Right kidney (tissue), 1 donor: ENCODE measurements at regions not wholly inside any gene's neighbourhood (a gene's known extent, or its start where the extent isn't known, plus 50 kb on each side); places are given as distances from the start of the nearest gene placed in this dataset.
"Not testable (repeated sequence)": the region's sequence is repeated elsewhere in the genome, so short reads cannot be mapped to it uniquely, and the experiment has no call there.

Source experiments
- DNase-seq: peaks from one replicate; pipeline ENCODE4 v3.0.0-alpha.2; 2016

- DNase-seq, result no peak
Measured at GRCh38 chr12:46546634-46547273, 174.2 kb upstream of the SLC38A2 start.

- not testable (repeated sequence) for DNase-seq
Measured at GRCh38 chr12:46543378-46543795, 170.8 kb upstream of the SLC38A2 start.

- DNase-seq, result no peak
Measured at GRCh38 chr12:46538976-46539375, 166.4 kb upstream of the SLC38A2 start.

DNA sequence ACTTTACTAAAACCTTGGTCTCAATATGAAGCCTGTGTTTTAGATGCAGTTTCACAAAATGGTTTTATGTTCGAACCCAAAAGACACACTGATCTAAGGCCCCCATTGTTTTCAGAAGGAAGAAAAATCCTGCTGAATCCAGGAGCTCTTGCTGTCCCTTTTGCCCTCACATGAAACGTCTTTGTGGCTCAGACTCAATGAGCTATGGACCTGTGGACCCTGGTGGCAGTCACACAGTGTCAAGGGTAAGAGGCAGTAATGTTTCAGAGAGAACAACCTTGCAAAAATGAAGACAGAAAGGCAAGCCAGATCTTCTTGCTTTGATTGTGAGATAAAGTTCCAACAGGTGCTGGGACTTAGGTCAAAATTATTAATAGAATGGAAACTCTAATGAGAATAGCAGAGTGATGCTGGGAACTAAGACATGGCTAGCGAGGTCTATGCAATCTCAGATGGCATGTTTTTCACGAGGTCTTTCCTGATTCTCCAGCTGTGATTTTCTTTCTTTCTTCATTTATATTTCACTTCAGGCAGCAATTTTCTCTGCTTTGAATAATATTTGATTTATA lies 164.9 kb upstream of the SLC38A2 start:
- DNase-seq, result no peak

DNA sequence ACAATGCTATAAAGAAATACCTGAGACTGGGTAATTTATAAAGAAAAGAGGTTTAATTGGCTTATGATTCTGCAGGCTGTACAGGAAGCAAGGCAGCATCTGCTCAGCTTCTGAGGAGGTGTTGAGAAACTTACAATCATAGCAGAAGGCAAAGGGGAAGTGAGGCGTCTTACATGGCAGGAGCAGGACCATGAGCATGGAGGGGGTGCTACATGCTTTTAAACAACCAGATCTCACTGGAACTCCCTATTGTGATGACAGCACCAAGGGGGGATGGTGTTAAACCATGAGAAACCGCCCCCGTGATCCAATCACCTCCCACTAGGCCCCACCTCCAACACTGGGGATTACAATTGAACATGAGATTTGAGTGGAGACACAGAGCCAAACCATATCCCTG lies 163.7 kb upstream of the SLC38A2 start:
- DNase-seq, result not testable (repeated sequence)

DNA sequence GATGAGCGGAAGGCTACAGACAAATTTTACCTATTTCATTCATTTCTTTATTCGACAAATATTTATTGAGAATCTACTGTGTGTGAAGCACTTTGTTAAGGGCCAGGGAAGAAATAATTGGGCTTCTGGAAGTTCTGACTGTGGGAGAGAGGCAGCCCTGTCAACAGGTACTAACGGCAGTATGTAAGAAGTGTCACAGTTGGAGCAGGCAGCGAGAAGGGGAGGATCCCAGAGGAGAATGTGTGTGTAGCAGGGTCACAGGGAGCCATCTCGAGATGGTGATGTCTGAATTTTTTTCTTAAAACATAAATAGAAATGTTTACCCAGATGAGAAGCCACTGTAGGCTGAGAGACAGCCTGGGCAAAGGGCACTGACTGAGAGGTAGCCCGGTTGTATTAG lies 163.3 kb upstream of the SLC38A2 start:
- DNase-seq, result no peak

DNA sequence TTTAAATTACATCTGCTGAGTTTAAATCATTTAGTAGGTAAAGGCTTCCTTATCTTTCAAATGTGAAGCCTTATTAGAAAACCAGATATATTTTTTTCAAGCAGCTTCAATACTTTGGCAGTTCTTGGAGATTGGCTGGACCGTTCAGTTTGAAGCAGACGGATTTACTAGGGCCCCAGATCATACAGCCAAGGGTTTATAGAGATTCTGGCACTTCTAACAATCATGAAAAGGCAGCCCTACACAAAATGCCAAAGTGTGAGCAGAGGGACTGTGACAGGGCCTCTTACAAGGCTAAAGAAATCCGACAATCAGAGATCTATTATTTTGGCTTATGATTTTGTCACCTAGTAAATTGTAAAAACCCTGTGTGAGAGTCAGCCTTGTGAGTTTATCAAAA lies 162.8 kb upstream of the SLC38A2 start:
- no peak for DNase-seq

DNA sequence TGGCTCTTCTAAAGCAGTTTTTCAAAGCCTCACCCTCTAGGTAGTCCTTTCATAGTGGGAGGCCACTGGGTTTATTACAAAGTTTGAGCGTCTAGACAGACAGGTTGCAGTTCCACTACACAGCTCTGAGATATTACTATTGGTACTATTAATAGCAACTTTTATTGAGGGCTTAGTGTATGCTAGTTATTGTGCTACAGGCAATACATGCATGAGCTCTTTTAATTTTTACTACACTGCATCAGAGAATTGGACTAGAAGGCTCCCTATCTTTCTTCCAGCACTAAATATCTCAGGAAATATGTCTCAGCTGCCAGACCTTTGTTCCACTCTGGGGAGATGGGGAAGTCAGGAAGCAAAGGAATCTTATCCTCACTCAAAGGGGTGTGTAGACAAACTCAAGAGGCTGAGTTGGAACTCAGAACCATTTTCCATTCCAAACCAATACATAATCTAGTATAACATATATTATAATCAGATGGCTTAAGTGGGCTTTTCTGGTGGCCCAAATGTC lies 161.8 kb upstream of the SLC38A2 start:
- no peak for DNase-seq

GRCh38 chr12:46533723-46534122 lies 161.2 kb upstream of the SLC38A2 start:
- DNase-seq, result no peak

GRCh38 chr12:46531804-46532203 lies 159.2 kb upstream of the SLC38A2 start:
- no peak for DNase-seq

DNA sequence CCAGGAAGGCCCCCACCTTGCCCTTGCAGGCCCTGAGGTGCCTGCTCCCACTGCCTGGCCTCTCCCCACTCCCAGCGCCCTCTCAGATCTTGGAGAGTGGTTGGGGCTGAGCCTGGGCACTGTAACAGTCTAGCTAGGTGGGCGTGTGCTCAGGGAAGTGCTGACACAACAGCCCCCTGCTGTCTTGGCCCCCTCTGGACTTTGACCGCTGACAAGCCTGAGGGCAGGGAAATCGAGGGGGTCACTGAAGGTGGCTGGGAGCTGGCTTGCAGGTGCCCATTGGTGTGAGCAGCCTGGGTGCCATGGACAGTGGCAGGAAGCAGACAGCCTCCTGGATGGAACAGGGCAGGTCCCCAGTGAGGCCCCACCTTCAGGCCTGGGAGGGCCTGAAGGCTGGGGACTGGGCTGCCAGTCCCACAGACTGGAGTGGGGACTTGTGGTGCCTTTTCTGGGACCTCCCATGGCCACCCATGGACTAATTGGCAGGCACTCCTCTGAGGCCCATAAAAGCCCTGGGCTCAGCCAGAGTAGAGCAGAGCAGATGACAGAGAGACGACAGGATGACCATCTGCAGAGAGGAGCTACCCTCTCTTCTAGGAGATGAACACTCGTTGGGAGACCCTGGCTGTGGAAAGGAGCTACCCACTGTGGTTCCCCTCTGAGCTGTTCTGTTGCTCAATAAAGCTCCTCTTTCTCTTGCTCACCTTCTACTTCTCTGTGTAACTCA lies 158.6 kb upstream of the SLC38A2 start:
- no peak for DNase-seq

GRCh38 chr12:46530373-46531056 lies 157.9 kb upstream of the SLC38A2 start:
- DNase-seq, result no peak

GRCh38 chr12:46526233-46526632 lies 153.7 kb upstream of the SLC38A2 start:
- no peak for DNase-seq

DNA sequence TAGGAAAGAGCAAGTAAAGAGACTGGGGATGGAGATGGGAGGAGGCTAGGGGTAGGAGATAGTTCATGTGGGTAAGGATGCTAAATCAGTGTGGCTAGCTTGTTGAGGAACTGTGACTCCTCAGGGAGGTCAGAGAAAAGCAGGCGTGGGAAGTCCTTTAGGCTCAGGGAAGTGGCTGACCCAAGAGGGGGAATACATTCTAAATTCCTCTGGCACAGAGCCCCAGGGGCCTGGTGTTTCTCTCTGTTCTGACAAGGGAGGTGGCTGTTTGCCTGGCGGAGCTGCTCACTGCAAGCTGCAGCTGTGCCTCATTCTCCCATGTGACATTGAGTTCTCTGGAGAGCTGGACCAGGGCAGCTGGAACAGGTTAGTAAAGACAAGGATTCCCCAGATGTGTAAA lies 152.2 kb upstream of the SLC38A2 start:
- no peak for DNase-seq

DNA sequence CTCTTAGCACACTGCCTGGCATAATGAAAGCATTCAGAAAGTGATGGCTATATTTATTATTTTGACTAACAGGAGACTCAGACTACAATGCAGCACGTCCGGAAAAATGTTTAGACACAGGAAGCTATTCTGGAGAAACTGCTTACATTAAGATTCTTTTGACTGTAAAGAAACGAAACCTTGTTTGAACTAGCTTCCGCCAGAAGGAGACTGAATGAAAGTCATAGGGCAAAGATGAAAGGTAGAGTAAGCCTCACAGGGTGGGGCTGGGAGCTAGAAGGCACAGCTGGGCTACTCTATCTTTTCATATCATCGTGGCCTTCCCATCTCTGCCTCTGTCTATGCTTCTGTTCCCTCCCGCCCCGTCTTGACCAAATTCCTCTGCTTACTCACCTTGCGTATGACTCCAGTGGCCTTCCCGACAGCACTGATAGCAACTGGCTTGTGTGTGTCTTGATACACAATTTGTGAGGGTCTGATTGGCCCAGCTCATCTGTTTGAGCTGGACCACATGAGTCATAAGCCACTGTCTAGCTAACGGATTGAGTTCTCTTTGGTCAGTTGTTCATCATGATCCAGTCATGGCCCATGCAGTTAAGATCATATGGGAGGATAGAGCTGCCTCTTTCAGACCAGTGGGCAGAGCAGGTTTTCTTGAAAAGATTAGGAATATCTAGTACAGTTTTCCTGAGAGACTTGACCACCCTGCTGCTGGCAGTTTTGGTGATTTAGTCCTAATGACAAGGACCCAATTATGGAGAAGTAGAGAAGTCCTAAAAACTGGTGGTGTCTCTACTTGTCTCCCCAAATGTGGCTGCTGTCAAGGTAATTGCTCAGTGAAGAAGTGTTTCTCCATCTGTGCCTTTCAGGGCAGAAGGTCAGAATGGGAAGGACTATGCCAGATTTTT lies 151.5 kb upstream of the SLC38A2 start:
- DNase-seq, result no peak

DNA sequence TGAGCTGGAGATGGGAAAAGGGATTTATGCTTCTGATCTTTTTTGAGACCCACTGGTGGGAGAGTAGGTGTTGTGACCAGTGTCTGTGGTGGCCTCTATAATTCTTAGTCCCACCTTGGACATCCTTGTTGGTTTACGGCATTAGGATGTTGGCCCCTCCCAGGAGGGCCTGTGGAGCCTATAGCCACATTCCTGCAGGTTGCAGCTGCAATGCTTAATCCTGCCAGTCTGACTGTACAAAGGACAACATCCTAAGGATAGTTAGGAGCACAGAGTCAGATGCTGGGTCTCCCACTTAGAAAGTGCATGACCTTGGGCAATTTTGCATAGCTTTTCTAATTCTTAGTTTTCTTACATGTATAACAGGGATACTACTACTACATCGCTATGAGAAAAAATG lies 150.9 kb upstream of the SLC38A2 start:
- no peak for DNase-seq

DNA sequence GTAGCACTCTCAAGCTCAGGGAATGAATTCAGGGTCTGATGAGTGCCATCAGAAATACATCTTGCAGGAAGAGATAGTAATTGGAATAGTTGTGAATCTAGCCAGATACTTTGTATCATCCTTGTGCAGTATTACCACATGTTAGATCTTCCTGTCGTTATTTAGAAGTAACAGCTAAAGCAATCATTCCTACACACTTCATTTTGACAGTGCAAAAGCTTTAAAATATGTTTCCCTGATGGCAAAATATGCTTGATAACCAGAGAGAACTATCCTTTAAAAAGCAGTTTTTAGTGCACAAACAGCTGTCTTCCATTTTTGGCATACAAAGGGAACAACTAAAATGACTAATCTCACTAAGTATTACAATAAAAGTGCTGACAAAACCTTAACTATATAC lies 149.5 kb upstream of the SLC38A2 start:
- DNase-seq, result no peak

- no peak for DNase-seq
Measured at GRCh38 chr12:46521145-46521544, 148.6 kb upstream of the SLC38A2 start.

DNA sequence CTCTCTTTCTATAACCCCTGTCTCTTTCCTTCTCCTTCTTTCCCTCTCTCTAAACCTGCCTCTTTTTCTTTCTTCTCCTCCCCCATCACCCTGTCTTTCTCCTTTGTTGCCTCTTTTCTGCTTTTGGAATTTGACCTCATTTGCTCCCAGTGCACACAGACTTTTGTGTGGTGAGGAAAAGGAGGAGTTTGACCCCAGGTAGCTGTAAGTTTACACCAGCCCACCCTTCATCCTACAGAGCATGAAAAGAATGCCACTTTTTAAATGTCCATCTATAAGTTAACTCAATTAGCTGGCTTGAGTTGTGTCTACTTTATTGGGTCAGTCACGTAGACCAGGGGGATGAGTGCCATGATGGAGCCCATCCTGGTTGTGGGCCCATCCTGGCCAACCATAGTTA lies 146.8 kb upstream of the SLC38A2 start:
- DNase-seq, result no peak

GRCh38 chr12:46518729-46519128 lies 146.2 kb upstream of the SLC38A2 start:
- DNase-seq, result no peak

GRCh38 chr12:46518169-46518568 lies 145.6 kb upstream of the SLC38A2 start:
- no peak for DNase-seq

DNA sequence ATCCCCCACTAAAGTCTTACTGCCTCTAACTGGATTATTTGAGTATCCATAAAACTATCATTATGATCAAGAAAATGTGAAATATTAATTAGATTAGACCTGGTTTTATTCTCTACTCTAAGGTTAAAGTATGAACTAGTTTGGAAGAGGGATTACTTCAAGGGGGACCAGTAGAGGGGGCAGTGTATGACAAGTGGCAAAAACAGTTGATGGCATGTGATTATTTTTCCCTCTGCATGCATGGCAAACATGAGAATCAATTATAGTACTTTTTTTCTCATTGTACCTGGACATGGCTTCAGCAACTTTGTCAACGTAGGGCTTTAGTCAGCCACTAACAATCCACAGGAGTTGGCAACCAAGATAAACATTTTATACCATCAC lies 145.0 kb upstream of the SLC38A2 start:
- DNase-seq, result no peak
